ENCODE measurements at regions not wholly inside any gene's neighbourhood (a gene's known extent, or its start where the extent isn't known, plus 50 kb on each side); places are given as distances from the start of the nearest gene placed in this dataset.
A peak's percentile ranks its signal among the peaks of the same experiment; 100 is the strongest.

- CTCF ChIA-PET (ENCODE audit: low intra/inter-chr PET ratio, low total read pairs): no interaction called here
- 1% methylated on average over 4 of the region's 4 CpGs for WGBS (ENCODE audit: low lambda C conversion rate)
These were observed 234.0 kb upstream of the ZC3H12C start for GRCh38 chr11:109859045-109859724.

GRCh38 chr11:109862835-109863234 is 230.4 kb upstream of the ZC3H12C start:
- in situ Hi-C loops (cut with HindIII; ENCODE audit: extremely low pct_ligation_motif_present, low pct_unique_long_range_greater_than_20kb) (no loop called here), intact Hi-C loops (cut with micrococcal nuclease; ENCODE audit: unreplicated experiment) (no loop called here)
- Histone ChIP-seq H3K9ac (ENCODE audit: insufficient read depth, low read depth, low read length) (no peak overlapping the region), H3K9me3 (ENCODE audit: low read length) (no peaks in the 10 kb centered on the region), H2AFZ (ENCODE audit: low read length) (no peak overlapping the region), H3K4me2 (ENCODE audit: low read depth, low read length) (no peak overlapping the region), H4K20me1 (ENCODE audit: insufficient read depth, low read length) (no peaks in the 10 kb centered on the region), H3K27ac (ENCODE audit: extremely low read length, insufficient read depth, low read length) (no peak overlapping the region), H3K36me3 (replicated peaks in 1 of 2; ENCODE audit: control insufficient read depth in 1 of 2, insufficient read depth in 2 of 2, low read length in 2 of 2) (no peaks in the 10 kb centered on the region), H3K4me1 (ENCODE audit: insufficient read depth, low read length) (no peaks in the 10 kb centered on the region), H3K27me3 (ENCODE audit: control insufficient read depth in 1 of 2, insufficient read depth in 2 of 2, low read length in 2 of 2) (no peaks in the 10 kb centered on the region), H3K4me3 (replicated peaks in 1 of 3; ENCODE audit: insufficient read depth in 1 of 3, low read depth in 2 of 3, low read length in 3 of 3) (no peak overlapping the region), H3K79me2 (ENCODE audit: insufficient read depth, low read length) (no peaks in the 10 kb centered on the region)
- ChIA-PET CTCF (ENCODE audit: low intra/inter-chr PET ratio, low total read pairs) (no interaction called here), POLR2A (no interaction called here)
- ATAC-seq (no peak), DNase-seq (ENCODE audit: low spot score) (no peak), FAIRE-seq (no peak)
- no TSS peak for BruUV-seq (replicated peaks)
- 0% methylated on average over 3 of the region's 3 CpGs for WGBS (ENCODE audit: low lambda C conversion rate)
- TF ChIP-seq ZMYM2 (CRISPR knock-in tag; IDR thresholded peaks at IDR 0.05): no peak
- TF ChIP-seq SKIL (CRISPR knock-in tag; IDR thresholded peaks at IDR 0.05; ENCODE audit: borderline replicate concordance): no peak
- TF ChIP-seq FOXP4 (CRISPR knock-in tag; IDR thresholded peaks at IDR 0.05): no peak
- TF ChIP-seq HMG20A (CRISPR knock-in tag; IDR thresholded peaks at IDR 0.05; ENCODE audit: borderline replicate concordance): no peak
- TF ChIP-seq ZNF703 (CRISPR knock-in tag; IDR thresholded peaks at IDR 0.05; ENCODE audit: borderline replicate concordance): no peak
- TF ChIP-seq ZNF607 (CRISPR knock-in tag; IDR thresholded peaks at IDR 0.05; ENCODE audit: borderline replicate concordance): no peak
- TF ChIP-seq MXD4 (CRISPR knock-in tag; IDR thresholded peaks at IDR 0.05): no peak
- TF ChIP-seq SMARCC2 (IDR thresholded peaks at IDR 0.05): no peak

More at GRCh38 chr11:109859045-109859724, 234.0 kb upstream of the ZC3H12C start:
- Histone ChIP-seq H3K9me3 (ENCODE audit: low read length) (no peaks in the 10 kb centered on the region), H3K4me3 (replicated peaks in 1 of 3; ENCODE audit: insufficient read depth in 1 of 3, low read depth in 2 of 3, low read length in 3 of 3) (no peak overlapping the region), H3K4me1 (ENCODE audit: insufficient read depth, low read length) (no peaks in the 10 kb centered on the region), H3K9ac (ENCODE audit: insufficient read depth, low read depth, low read length) (no peak overlapping the region), H3K27ac (ENCODE audit: extremely low read length, insufficient read depth, low read length) (no peak overlapping the region), H4K20me1 (ENCODE audit: insufficient read depth, low read length) (no peaks in the 10 kb centered on the region), H2AFZ (ENCODE audit: low read length) (no peak overlapping the region), H3K4me2 (ENCODE audit: low read depth, low read length) (no peak overlapping the region), H3K36me3 (replicated peaks in 1 of 2; ENCODE audit: control insufficient read depth in 1 of 2, insufficient read depth in 2 of 2, low read length in 2 of 2) (no peaks in the 10 kb centered on the region), H3K27me3 (ENCODE audit: control insufficient read depth in 1 of 2, insufficient read depth in 2 of 2, low read length in 2 of 2) (no peaks in the 10 kb centered on the region), H3K79me2 (ENCODE audit: insufficient read depth, low read length) (no peaks in the 10 kb centered on the region)
- DNase-seq (ENCODE audit: low spot score): peak; percentile 13
- no TSS peak for BruUV-seq (replicated peaks)
- no peak; the same call in 2 of the 3 replicates for ATAC-seq
- no peak for FAIRE-seq
- POLR2A ChIA-PET: no interaction called here
- intact Hi-C loops (cut with micrococcal nuclease; ENCODE audit: unreplicated experiment): no loop called here
- no peak for TF ChIP-seq ZNF598 (CRISPR knock-in tag; IDR thresholded peaks at IDR 0.05; ENCODE audit: borderline replicate concordance)
- TF ChIP-seq CTCF (CRISPR knock-in tag; IDR thresholded peaks at IDR 0.05): no peak
- TF ChIP-seq ZNF546 (CRISPR knock-in tag; conservative IDR thresholded peaks at IDR 0.05): no peak
- in situ Hi-C loops (cut with HindIII; ENCODE audit: extremely low pct_ligation_motif_present, low pct_unique_long_range_greater_than_20kb): no loop called here

Measured in HepG2 (cell line).